ENCODE measurements at regions not wholly inside any gene's neighbourhood (a gene's known extent, or its start where the extent isn't known, plus 50 kb on each side); places are given as distances from the start of the nearest gene placed in this dataset.
A peak's percentile ranks its signal among the peaks of the same experiment; 100 is the strongest.

- no peak for DNase-seq (ENCODE audit: low read depth in 2 of 2)
- no peak for TF ChIP-seq CTCF (IDR thresholded peaks at IDR 0.05; ENCODE audit: low read depth, low read length)
- H3K4me3 ChIP-seq (replicated peaks in 1 of 2; ENCODE audit: low read depth in 2 of 2, low read length in 2 of 2), result no peak overlapping the region
Observed at GRCh38 chr18:46291149-46291548, 187.0 kb downstream of the HAUS1 start.

- TF ChIP-seq CTCF (IDR thresholded peaks at IDR 0.05; ENCODE audit: low read depth, low read length), result no peak
- DNase-seq (ENCODE audit: low read depth in 2 of 2), result peak in 1 of 2 donors; percentile 20
- no peak overlapping the region for H3K4me3 ChIP-seq (replicated peaks in 1 of 2; ENCODE audit: low read depth in 2 of 2, low read length in 2 of 2)
Observed at GRCh38 chr18:46293742-46294181, 189.6 kb downstream of the HAUS1 start.

GRCh38 chr18:46294318-46294717 lies 190.1 kb downstream of the HAUS1 start:
- H3K4me3 ChIP-seq (replicated peaks in 1 of 2; ENCODE audit: low read depth in 2 of 2, low read length in 2 of 2), result no peak overlapping the region
- no peak for DNase-seq (ENCODE audit: low read depth in 2 of 2)
- TF ChIP-seq CTCF (IDR thresholded peaks at IDR 0.05; ENCODE audit: low read depth, low read length), result no peak

- DNase-seq (ENCODE audit: low read depth in 2 of 2), result no peak
- no peak overlapping the region for H3K4me3 ChIP-seq (replicated peaks in 1 of 2; ENCODE audit: low read depth in 2 of 2, low read length in 2 of 2)
- TF ChIP-seq CTCF (IDR thresholded peaks at IDR 0.05; ENCODE audit: low read depth, low read length), result no peak
Observed at GRCh38 chr18:46294751-46295150, 190.6 kb downstream of the HAUS1 start.

GRCh38 chr18:46295416-46295815 lies 191.2 kb downstream of the HAUS1 start:
- H3K4me3 ChIP-seq (replicated peaks in 1 of 2; ENCODE audit: low read depth in 2 of 2, low read length in 2 of 2), result no peak overlapping the region
- TF ChIP-seq CTCF (IDR thresholded peaks at IDR 0.05; ENCODE audit: low read depth, low read length), result no peak
- no peak for DNase-seq (ENCODE audit: low read depth in 2 of 2)

- no peak for TF ChIP-seq CTCF (IDR thresholded peaks at IDR 0.05; ENCODE audit: low read depth, low read length)
- no peak overlapping the region for H3K4me3 ChIP-seq (replicated peaks in 1 of 2; ENCODE audit: low read depth in 2 of 2, low read length in 2 of 2)
- DNase-seq (ENCODE audit: low read depth in 2 of 2), result no peak
Observed at GRCh38 chr18:46296656-46297055, 192.5 kb downstream of the HAUS1 start.

- DNase-seq (ENCODE audit: low read depth in 2 of 2), result no peak
- H3K4me3 ChIP-seq (replicated peaks in 1 of 2; ENCODE audit: low read depth in 2 of 2, low read length in 2 of 2), result no peak overlapping the region
- no peak for TF ChIP-seq CTCF (IDR thresholded peaks at IDR 0.05; ENCODE audit: low read depth, low read length)
Observed at GRCh38 chr18:46297124-46297523, 192.9 kb downstream of the HAUS1 start.
